HuH-7 (cell line): ENCODE measurements at regions not wholly inside any gene's neighbourhood (a gene's known extent, or its start where the extent isn't known, plus 50 kb on each side); places are given as distances from the start of the nearest gene placed in this dataset.

Experiments
- DNase-seq: peaks from one replicate; pipeline ENCODE4 v3.0.0; 2011; ENCODE audit warnings: low spot score

DNA sequence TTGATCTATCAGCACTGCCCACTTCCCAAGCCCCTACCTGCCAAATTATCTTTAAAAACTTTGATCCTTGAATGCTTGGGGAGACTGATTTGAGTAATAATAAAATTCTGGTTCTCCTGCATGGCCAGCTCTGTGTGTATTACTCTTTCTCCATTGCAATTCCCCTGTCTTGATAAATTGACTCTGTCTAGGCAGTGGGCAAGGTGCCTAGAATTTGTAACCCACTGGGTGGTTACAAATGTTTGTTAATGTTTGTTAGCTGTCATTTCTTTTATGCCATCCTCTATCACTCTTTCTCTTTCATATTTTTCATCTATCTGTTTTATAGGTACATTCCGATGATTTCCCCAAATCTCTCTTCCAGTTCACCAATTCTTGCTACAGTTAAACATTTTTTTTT lies 694.1 kb downstream of the TYW1 start:
- DNase-seq = no peak

DNA sequence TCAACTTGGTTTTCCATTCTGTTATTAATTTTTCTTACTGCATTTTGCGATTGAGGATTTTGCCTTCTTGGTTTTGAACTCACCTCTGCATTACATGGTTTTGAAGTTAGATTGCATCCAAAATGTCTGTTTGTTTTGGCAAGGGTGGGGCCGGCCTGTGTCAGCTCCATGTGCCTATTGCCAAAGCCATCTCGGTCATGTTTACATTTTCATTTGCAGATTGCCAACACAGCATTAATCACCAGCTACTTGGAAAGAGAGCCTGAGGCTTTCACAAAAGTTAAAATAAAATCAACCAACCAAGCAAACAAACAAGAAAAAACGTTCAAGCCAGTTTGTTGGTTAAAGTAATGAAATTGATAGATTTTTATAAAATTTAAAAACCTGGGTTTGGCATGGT lies 695.8 kb downstream of the TYW1 start:
- no peak for DNase-seq

- no peak for DNase-seq
Measured at GRCh38 chr7:67696124-67696523, 699.5 kb downstream of the TYW1 start.

- DNase-seq = no peak
Measured at GRCh38 chr7:67696878-67697277, 700.2 kb downstream of the TYW1 start.

GRCh38 chr7:67698354-67698753 lies 701.7 kb downstream of the TYW1 start:
- no peak for DNase-seq

- no peak for DNase-seq
Measured at GRCh38 chr7:67705850-67706249, 709.2 kb downstream of the TYW1 start.

- no peak for DNase-seq
Measured at GRCh38 chr7:67711706-67712105, 715.1 kb downstream of the TYW1 start.

DNA sequence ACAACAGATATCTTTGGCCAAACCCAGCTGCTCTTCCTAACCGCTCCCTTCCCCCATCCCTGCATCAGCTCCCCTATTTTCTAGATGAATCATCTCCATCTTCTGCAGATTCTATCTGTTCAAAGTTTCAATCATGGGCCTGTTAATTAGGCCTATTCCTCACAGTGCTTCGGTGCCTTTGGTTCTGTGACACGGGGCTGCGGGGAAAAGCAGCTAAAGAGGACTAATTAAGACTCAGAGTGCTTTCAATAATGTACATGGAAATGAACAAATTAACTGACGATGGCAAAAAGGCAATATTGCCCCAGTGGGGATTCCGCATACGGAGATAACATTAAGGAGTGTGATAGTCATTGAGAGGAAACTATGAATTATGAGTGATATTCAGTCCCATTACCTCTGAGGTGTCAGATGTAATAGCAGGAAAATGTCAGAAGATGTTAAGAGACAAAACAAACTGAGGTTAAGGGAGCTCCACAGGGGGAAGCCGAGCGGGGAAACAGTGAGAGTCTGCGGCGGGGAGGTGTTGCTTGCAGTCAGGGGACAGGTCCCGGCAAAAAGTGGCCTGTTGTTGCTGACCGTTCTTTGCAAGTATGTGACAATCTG lies 716.9 kb downstream of the TYW1 start:
- no peak for DNase-seq

- DNase-seq = no peak
Measured at GRCh38 chr7:67716729-67717128, 720.1 kb downstream of the TYW1 start.

GRCh38 chr7:67723591-67723990 lies 727.0 kb downstream of the TYW1 start:
- DNase-seq = no peak

- DNase-seq = no peak
Measured at GRCh38 chr7:67724435-67724834, 727.8 kb downstream of the TYW1 start.

- DNase-seq = no peak
Measured at GRCh38 chr7:67724955-67725354, 728.3 kb downstream of the TYW1 start.

DNA sequence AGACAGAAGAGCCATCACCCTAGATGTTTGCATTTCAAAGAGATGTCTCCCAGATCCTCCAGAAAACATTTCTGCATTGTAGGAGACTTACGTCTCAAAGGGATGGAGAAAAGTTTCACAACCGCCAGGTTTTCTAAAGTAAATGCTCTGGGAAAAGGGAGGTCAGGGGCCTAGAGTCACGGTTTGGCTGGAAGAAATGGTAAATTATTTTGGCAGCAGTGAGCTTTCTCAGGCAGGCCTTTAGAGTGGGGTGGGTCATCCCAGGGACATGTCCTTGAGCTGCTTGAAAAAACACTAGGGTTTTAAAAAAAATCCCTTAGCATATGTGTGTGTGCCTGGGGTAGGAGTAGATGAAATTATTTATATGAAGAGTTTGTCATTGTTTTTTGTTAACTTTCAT lies 728.8 kb downstream of the TYW1 start:
- DNase-seq = no peak

- DNase-seq = no peak
Measured at GRCh38 chr7:67729771-67730170, 733.1 kb downstream of the TYW1 start.

DNA sequence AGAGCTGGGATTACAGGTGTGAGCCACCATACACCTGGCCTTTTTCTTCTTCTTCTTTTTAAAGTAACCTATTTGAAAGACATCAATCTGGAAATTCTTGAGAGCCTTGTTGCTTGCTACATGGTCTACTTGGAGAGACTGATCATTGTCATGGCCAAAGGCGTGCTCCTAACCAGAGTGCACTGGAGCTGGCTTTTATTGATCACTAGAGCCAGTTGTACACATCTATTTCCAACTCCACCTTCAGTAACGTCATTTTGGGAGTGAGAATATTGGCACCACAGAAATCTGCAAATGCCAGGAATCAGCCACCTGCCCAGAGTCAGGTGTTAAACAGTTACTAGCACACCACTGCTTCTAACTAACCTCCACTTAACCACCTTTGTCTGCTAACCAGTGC lies 735.1 kb downstream of the TYW1 start:
- no peak for DNase-seq

DNA sequence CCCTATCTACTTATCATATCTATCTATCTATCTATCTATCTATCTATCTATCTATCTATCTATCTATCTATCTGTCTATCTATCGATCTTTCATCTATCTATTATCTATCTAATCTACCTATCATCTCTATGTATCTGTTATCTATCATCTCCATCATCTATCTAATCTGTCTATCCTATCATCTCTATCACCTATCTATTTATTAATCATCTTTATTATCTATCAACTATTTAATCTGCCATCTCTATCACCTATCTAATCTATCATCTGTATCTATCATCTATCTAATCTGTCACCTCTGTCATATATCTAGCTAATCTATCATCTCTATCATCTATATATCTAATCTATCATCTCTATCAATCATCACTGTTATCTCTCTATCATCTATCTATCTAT lies 736.3 kb downstream of the TYW1 start:
- DNase-seq = no peak

DNA sequence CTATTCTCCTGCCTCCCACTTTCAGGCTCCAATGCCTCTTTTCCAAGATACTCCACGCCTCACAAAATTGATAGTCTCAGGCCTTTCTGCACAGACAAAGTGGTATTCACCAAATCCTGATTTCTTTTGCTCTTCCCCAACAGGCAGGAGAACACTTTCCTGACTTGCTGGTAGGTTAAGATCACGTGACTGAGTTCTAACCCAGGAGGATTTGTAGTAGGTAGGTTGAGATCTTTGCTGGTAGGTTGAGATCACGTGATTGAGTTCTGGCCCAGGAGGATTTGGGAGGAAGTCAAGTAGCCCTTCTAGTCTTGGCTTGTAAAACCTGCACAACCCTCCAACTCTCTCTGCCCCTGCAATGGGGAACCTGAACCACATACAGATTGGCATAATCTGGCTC lies 741.5 kb downstream of the TYW1 start:
- no peak for DNase-seq

GRCh38 chr7:67738958-67739357 lies 742.3 kb downstream of the TYW1 start:
- peak; percentile 24 for DNase-seq

DNA sequence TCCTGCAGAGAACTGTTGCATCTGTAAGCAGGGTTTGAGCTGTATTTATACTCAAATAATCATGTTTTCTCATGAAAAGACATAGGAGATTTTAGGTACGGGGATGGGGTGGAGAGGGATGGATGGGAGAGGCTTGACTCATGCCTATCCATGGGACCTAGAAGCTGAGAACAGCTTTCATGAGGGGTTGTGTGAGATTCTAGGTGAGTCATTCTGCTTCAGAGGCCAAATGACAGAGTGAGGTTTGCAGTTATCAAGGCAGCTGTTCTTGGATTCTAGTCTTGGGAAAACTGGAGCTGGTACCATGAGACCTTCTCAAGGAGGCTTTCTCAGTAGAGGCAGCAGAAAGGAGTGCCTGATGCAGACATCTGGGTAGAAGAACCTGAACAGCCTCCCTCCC lies 746.9 kb downstream of the TYW1 start:
- no peak for DNase-seq

- no peak for DNase-seq
Measured at GRCh38 chr7:67752227-67752626, 755.6 kb downstream of the TYW1 start.

GRCh38 chr7:67753891-67754290 lies 757.3 kb downstream of the TYW1 start:
- DNase-seq = no peak

GRCh38 chr7:67754651-67755050 lies 758.0 kb downstream of the TYW1 start:
- DNase-seq = no peak

DNA sequence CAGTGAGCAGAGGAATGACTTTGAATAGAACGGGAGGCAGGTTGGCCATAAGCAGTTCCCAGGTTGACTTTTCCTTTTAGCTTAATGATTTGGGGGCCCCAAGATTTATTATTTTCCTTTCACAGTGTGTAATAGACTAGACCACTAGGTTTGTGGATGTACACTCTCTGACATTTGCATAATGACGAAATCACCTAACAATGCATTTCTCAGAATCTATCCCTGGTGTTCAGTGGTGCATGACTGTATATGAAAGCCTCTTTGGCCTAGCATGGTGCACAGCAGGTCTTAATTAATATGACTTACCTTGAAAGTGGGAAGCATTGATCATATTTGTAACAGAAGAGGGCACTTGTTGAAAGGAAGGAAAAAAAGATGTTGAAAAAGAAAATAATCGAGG lies 761.9 kb downstream of the TYW1 start:
- DNase-seq = no peak

DNA sequence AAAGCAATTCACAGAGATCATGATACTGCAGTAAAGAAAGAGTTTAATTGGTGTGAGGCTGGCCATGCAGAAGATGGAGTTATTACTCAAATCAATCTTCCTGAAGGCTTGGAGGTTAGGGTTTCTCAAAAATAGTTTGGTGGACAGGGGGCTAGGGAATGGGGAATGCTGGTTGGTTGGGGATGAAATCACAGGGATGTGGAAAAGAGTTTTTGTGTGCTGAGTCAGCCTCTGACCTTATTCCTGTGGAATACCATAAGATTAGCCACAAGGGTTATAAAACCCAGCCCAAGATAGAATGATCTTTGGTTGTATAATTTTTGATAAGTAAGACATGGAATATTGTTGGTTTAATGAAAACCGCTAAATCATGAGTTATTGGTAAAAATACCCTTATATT lies 764.3 kb downstream of the TYW1 start:
- DNase-seq = no peak

DNA sequence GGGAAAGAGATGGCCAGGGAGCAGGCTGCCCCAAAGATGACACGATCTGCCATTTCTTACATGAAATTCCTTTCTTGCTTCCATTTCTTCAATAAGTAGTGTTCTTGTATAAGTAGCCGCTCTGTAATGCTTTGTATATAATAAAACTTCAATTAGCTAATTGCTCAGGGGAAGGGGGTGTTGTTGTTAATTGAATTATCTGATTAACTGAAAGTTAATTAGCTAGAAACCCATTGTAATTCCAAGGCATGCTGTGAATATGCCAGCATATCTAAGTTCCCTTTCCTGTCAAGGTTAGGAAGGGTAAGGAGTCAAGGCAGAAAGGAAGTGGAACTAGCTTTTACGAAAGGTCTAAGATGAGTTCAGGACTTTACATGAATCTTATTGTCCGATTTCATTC lies 765.9 kb downstream of the TYW1 start:
- no peak for DNase-seq
